GM18907 (cell line): ENCODE measurements at regions not wholly inside any gene's neighbourhood (a gene's known extent, or its start where the extent isn't known, plus 50 kb on each side); places are given as distances from the start of the nearest gene placed in this dataset.
A peak's percentile ranks its signal among the peaks of the same experiment; 100 is the strongest.

ENCODE experiments used
- ATAC-seq: cut with Tn5 transposase; IDR thresholded peaks from one replicate; pipeline ENCODE4 v1.9.1; 2021; ENCODE audit warnings: mild to moderate bottlenecking, moderate library complexity; ENCODE audit not compliant: unreplicated experiment

DNA sequence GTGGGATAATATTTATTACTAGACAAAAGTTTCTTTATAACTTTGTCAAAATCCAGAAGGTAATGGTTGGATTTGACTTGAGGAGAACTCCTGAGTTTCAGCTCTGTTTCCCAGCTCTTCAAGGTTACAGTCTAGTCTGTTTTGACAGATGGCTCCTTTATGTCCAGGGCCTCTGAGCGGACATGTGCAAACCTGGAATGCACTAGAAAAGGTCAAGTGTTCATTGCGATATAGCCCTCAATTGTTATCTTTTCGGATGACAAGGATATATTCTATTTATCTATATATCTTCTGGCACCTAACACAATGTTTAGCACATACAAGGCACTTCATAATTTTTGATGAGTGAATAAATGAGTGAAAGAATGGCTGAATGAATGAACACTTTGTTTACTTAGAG is 513.2 kb upstream of the GOLIM4 start:
- ATAC-seq = no peak

DNA sequence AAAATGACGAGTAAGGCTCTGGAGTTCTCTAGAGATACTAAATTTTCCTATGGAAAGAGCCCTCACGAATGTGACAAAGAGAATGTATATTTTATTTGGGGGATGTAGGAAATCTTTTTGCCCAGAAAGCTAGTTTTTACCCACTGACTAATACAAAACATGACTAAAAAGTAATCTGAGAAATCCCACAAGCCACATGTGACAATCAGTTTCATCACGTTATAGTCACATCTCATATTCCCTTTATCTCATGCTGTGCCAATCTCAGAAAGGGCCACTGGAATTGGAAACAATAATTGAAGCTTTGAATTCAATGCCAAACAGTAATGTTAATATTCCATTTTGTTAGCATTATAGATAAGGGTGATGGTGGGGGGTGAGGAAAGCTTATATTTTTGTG is 509.0 kb upstream of the GOLIM4 start:
- ATAC-seq = no peak

DNA sequence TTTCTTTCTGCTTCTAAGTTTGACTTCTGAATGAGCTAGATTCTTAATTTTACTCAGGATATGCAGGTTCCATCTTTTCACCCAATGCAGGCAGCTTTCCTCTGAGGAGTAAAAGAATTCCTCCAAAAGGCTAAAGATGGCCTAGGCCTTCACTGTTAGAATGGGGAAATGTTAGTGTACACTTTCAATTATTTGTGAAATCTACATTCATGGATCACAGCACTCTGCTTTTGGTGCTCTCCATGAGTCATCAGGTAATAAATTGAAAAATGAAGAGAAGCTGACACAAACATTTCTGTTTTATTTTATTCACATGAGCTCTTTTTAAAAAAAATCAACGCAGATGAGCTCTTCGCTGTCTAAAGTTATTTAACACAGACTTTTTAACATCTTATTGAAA is 502.5 kb upstream of the GOLIM4 start:
- no peak for ATAC-seq

DNA sequence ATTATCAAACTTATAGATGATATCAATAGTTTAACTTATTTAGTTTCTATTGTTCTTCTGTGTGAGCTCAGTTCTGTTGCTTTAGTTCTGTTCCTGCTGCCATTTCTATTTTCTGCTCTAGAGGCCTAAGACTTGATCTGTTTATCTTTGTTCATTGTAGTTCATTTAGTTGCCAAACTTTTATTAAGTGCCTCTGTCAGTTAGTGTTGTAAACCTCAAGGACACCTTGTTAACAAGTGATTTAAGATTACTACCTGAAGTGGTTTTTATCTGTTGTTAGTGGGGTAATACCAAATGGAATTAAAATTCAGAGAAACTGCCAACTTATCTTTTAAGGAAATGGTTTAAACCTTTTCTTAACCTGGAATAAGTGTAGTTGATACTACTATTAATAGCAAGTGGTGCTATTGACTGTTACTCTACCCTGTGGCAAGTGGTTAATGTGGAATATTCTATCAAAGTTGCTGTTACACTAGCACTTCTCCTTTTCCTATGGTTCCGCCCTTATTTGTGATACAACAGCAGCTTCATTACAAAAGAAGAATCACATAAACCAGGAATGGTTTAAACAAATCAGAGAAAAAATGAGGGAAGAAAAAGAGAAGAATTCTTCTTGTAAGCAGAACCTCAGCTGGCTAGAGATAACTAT is 500.6 kb upstream of the GOLIM4 start:
- no peak for ATAC-seq

DNA sequence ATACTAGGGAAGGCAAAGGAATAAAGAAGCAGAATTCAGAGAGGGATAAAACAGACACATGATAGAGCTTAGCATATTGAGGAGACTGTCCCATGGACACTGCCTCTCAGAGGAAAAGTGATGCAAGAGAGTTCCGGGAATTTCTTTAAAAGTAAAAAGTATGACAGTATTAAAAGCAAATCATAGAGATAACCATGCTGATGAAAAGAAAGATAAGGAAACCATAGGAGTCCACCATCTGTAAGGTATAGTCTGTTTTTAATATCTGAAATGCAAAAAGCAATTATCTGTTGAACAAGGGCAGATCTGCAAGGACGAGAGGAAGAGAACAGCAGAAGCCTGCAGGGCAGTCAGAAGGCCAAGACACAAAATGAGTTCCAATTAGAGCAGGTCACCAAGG is 495.9 kb upstream of the GOLIM4 start:
- ATAC-seq = no peak

DNA sequence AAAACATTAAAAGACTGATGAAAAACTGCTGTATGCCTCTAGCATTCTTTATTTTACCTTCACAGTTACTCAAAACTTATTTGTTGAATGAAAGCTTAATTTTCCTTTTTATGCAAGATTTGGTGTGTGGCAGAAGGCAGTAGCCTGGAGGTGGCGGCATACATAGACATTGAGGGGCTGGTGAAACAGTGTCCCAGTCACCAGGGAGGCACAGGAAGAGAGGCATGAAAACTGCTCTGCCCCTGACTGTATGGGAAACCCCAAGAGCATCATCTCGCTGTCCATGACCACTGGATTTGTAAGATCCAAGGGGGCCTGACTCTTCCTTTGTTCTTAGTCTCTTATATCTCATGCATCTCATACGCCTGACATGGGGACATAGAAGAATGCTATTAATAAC is 493.7 kb upstream of the GOLIM4 start:
- ATAC-seq = no peak

DNA sequence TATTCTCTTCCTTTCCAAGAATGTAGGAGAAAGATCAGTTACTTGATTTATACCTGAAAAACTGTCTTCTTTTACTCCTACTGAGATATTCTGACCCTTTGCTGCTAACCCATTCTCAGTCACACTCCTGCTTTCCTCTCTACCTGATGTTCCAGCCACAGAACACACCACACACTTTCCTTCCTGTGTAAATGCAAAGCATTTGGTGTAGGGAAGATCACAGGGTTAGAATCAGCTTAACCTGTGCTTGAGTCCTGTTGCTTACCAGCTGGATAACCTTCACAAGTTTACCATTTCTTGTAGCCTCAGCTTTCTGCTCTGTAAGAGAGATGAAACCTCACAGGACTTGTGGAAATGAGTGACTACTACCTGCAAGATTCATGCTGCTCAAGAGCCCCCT is 489.8 kb upstream of the GOLIM4 start:
- peak; percentile 60 for ATAC-seq

DNA sequence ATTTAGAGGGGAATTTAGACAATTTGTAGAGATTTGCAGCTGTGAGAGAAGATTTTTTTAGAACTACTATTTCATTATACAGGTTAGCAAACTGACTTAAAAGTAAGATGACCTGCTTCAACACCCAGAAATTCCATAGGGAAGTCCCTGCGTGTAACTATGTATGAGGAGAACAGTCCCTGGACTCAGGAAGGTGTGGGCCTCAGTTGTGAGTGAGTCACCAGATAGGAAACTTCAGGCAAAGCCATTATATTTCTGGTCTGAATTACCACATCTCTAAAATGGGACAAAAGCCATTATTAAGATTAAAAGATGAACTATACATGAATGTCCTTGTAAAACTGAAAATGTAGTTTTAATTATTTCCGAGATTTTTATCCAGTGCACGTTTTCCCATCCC is 488.3 kb upstream of the GOLIM4 start:
- ATAC-seq = no peak

DNA sequence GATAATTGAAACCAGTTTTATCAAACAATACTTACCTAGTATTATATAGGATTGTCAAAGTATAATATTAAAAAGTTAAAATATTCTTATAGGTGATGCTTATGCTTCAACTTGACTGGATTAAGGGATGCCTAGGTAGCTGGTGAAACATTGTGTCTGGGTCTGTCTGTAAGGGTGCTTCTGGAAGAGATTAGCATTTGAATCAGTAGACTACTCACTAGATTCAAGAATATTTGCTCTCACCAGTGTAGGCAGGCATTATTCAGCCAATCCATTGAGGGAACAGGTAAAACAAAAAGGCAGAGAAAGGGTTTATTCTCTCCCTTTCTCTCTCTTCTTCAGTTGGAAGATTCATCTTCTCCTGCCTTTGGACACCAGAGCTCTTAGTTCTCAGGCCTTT is 486.8 kb upstream of the GOLIM4 start:
- ATAC-seq = no peak

DNA sequence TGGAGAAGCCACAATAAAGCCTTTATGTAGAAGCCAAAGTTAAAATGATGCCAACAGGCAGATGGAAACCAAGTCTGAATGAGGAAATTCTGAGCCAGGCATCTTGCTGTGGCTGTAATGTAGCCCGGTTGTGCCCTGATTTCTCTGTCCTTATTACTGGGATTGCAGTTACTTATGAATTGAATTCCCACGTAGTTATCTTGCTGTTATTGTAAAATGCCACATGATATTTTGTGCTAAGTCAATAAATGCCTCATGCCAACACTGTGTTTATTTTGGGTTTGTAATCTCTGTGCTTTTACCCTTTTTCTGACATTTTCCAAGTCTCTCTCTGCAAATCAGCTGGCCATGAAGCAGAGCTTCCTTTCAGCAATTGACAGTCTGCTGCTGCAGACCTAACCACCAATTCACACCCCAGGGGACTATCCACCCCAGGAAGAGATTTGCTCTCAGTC is 486.1 kb upstream of the GOLIM4 start:
- peak; percentile 56 for ATAC-seq

DNA sequence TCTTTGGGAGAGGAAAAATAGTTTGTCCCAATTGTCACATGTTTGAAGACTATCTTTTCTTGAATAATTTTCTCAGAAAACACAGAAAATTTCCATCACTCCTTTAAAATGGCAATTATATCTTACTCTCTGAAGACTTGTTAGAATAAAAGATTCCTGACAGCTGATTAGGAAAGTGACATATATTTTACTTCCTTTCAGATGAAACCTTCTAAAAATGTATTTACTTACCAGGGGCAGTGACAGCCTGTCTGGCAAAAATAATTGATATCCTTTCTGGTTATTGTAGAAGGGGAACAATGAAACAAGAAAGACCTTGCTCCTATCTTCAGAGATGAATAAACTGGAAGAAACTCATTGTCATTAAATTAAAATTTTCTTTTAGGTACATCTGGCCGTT is 483.3 kb upstream of the GOLIM4 start:
- ATAC-seq = no peak

DNA sequence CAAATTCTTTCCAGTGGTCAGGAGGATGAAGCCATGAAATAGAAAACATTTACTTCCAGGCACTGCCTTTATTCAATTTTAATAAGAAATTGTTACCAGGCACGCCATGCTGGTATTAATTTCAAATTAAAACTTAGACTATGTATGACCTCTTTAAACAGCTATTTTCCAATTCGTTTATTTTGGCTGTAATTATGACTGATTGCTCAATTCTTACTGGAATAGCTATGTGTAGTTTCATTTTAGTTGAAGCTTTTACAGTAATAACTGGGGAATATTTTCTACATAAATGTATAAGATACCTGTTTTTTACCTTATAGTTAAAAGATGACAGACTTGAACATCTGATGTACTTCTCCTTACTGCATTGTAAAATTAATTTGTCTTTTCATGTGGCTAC is 480.0 kb upstream of the GOLIM4 start:
- ATAC-seq = no peak

DNA sequence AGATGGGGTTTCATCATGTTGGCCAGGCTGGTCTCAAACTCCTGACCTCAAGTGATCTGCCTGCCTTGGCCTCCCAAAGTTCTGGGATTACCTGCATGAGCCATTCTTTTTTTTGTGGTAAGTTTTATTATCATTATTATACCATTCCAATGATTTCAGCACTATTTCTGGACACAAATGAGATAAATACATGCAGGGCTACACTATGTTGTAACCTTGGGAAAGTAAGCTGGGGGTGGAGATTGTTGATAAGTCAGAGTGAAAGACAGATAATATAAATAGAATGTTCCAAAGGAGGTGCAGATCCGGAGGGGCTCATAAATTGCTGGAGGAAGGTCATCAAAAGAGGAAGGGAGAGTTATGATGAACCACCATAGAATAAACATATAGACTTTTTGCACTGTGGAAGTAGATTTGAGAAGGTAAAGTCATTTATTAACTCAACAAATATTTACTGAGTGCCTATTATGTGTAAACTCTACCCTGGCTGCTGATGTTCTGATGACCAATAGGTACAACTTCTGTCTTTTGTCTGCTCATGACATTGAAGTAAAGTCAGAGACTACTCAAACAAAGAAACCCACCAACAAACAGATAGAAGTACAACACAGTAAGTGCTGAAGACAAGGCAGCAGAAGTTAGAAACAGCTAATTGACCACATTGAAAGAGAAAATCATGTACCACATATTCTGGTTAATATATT is 478.9 kb upstream of the GOLIM4 start:
- ATAC-seq = peak; percentile 79

DNA sequence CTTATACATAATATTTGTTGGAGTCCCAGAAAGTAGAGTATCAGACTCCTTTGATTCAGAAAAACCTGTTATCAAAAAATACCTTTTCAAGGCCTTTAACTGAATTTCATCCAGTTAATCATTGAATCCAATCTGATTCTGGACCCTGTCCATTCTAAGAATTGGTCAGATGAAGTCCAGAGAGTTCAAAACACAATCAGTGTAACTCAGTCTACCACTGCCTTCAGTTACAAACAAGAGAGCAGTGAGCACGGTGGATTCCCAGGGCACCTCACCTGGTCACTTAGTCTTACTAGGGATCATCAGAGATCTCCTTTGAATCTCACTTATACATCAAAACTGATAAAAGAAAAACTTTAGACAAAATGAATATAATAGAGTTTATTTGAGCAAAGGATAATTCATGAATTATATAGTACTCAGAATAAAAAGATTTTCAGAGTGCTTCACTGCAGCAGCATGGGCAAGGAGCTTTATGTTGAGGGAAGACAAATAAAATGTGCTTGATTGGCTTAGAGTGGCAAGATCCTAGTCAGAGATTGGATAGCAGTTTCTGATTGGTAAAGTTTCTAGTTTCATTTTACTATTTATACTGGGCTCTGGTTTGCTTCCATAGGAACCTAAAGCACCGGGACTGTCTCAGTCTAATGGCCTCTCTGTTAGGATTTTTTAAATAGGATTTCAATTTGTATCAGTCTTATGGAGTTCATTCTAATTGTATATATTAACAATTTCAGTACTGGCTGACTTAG is 474.9 kb upstream of the GOLIM4 start:
- ATAC-seq = no peak

DNA sequence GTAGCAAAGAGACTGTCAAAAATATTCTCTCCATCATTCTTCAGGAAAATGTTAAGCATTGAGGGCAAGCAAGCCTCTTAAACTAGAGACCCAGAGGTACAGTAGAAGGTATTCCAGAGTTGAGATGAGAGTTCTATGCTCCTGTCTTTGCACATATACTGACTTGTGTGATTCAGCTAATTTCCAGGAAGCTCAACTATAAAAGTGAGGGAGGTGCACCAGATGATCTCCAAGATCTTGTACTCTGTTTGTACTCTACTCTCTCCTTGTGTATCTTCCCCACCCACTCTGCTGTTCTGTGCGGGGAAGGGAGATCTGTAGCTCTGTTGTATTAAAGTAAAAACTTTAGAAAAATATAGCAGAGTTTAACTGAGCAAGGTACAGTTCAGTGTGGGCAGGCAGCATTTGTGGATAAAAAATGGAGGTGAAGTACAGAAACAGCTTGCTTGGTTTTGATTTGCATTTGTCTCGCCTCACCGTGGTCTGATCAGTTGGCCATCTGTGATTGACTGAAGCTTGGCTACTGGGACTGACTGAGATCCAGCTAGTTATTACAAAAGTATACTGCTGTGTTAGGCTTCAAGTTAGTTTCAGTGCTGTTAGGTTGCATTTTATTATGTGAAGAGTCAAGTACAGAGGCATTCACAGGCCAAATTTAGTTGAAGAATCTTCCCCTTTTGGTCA is 463.1 kb upstream of the GOLIM4 start:
- ATAC-seq = no peak

DNA sequence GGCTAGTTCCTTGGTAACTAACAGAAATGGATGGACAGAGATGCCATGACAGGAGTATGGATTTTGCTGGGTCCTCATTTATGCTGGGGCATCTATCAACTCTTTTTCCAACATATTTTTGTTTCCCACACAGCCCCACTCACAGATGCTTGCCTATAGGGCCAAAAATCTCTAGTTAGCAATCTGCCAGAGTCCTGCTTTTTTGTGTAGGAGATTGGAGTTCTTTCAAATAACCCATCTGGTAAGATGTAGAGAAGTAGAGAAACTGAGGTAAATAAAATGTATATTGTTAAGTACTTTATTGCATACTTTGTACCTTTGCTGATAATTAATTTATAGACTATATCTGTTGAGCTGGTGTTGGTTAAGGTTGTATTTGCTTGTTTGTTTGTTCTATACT is 456.5 kb upstream of the GOLIM4 start:
- ATAC-seq = no peak

DNA sequence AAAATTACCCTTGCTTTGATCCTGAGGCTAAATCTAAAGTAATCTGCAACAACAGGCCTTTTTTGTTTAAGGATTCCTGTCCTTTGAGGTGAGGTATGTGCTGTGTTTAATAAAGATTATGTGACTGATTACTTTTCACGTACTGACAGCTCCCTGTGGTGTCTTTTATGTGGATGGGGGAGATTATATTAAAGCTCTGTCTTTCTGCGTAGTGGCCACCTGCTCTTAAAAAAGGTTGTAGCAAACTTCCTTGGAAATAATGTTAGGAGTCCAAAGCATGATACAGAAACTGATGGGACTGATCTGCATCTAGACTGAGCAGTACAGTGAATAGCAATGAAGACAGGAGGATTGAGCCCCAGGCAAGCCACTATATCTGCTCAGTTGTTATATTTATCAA is 453.0 kb upstream of the GOLIM4 start:
- ATAC-seq = no peak

DNA sequence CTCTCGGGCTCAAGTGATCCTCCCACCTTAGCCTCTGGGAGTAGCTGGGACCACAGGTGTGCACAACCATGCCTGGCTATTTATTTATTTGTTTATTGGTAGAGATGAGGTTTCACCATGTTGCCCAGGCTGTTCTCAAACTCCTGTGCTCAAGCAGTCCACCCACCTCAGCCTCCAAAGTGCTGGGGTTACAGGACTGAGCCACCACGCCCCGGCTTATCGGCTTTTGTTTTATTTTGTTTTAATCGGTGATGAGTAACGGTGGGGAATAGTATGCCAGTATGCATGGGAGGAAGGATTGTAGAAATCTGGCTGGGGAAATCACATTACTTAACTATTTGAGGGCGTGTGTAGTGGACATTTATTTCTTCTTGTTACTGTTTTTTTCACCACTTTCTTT is 451.0 kb upstream of the GOLIM4 start:
- no peak for ATAC-seq

DNA sequence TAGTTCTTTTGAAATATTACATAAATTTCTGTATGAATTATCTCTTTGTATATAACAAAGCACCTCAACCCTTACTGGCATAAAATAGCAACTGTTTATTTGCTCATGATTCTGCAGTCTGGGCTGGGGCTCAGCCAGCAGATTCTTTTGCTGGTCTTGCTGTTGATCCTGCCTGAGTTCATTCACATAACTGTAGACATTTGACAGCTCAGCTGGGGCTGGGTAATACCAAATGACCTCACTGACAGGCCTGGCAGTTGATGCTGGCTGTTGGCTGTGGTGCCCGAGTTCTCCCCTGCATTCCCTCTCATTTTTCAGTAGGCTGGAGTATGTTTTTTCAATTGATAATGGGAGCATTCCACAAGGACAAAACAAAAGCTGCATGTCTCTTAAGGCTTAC is 449.9 kb upstream of the GOLIM4 start:
- ATAC-seq = no peak

DNA sequence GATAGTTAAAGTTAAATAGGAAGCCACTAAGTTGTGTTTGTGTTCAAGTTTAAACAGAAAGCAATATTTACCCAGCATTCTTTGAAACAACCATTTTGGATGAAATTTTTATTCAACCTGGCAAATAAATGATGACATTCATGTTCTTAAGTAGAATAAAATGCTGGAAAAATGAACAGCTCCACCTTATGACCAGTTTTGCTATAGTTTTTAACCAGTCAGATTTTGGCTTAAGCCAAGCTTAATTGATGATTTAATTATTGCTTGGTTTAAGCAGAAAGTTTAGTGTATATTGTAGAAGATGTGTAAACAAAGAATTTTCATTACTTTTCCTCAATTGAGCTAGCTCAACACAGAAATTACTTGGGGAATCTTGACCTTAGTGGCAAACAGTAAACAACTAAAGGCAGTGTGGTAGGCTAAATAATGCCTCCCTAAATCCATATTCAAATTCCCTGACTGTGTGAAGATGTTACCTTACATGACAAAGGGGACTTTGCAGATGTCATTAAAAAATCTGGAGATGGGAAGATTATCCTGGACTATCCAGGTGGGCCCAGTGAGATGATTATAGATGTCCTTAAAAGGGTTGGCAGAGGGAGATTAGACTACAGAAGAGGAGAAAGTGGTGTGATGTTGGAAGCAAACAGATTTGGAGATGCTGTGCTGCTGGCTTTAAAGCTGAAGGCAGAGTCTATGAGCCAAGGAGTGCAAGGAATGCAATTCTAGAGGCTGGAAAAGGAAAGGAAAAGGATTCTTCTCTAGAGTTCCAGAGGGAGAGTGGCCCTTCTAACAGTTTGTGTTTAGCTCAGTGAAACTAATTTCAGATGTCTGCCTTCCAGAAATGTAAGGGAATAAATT is 448.6 kb upstream of the GOLIM4 start:
- ATAC-seq = no peak

DNA sequence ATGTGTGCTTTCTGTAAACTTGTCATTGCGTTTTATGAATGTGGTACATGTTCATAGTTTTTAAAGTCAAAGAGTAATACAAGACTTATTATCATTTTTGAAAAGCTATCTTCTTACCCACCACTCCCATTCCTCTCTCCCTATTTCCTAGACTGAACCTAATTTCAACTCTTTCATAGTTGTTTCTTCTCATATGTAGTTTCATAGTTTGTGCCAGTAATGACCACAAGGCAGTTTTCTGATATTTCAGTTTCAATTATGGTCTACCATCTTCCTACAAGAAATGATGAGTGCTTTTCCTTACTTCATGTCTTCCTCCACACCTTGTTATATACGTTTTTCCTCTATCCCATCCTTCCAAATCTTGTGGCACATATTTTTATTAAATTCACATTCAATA is 445.0 kb upstream of the GOLIM4 start:
- ATAC-seq = no peak
